Epidermal melanocyte (primary cell): ENCODE measurements at regions not wholly inside any gene's neighbourhood (a gene's known extent, or its start where the extent isn't known, plus 50 kb on each side); places are given as distances from the start of the nearest gene placed in this dataset.
"Not testable (repeated sequence)": the region's sequence is repeated elsewhere in the genome, so short reads cannot be mapped to it uniquely, and the experiment has no call there.

Source experiments
- DNase-seq: peaks from one replicate; pipeline ENCODE4 v3.0.0; 2011; ENCODE audit warnings: low spot score; ENCODE audit not compliant: insufficient read length

- no peak for DNase-seq
Measured at GRCh38 chr10:120188950-120189349, 268.1 kb upstream of the PLPP4 start.

GRCh38 chr10:120195984-120196712, 260.9 kb upstream of the PLPP4 start:
- no peak for DNase-seq

- no peak for DNase-seq
Measured at GRCh38 chr10:120204877-120205276, 252.2 kb upstream of the PLPP4 start.

- no peak for DNase-seq
Measured at GRCh38 chr10:120205368-120206018, 251.5 kb upstream of the PLPP4 start.

- no peak for DNase-seq
Measured at GRCh38 chr10:120208488-120208887, 248.5 kb upstream of the PLPP4 start.

GRCh38 chr10:120209124-120209762, 247.8 kb upstream of the PLPP4 start:
- DNase-seq, result no peak

GRCh38 chr10:120212275-120212674, 244.8 kb upstream of the PLPP4 start:
- DNase-seq, result no peak

- DNase-seq, result not testable (repeated sequence)
Measured at GRCh38 chr10:120213283-120213682, 243.7 kb upstream of the PLPP4 start.

- DNase-seq, result no peak
Measured at GRCh38 chr10:120217736-120218135, 239.3 kb upstream of the PLPP4 start.

- DNase-seq, result no peak
Measured at GRCh38 chr10:120221873-120222485, 235.0 kb upstream of the PLPP4 start.

- no peak for DNase-seq
Measured at GRCh38 chr10:120229641-120230040, 227.4 kb upstream of the PLPP4 start.

GRCh38 chr10:120239695-120240094, 217.3 kb upstream of the PLPP4 start:
- not testable (repeated sequence) for DNase-seq

GRCh38 chr10:120251821-120252442, 205.1 kb upstream of the PLPP4 start:
- no peak for DNase-seq

GRCh38 chr10:120253131-120253530, 203.9 kb upstream of the PLPP4 start:
- DNase-seq, result no peak

GRCh38 chr10:120260456-120260855, 196.6 kb upstream of the PLPP4 start:
- DNase-seq, result no peak

GRCh38 chr10:120262857-120263547, 194.0 kb upstream of the PLPP4 start:
- DNase-seq, result no peak

- no peak for DNase-seq
Measured at GRCh38 chr10:120266022-120266421, 191.0 kb upstream of the PLPP4 start.

- no peak for DNase-seq
Measured at GRCh38 chr10:120270906-120271305, 186.1 kb upstream of the PLPP4 start.

GRCh38 chr10:120271696-120272095, 185.3 kb upstream of the PLPP4 start:
- no peak for DNase-seq

- DNase-seq, result no peak
Measured at GRCh38 chr10:120272350-120272749, 184.7 kb upstream of the PLPP4 start.

- no peak for DNase-seq
Measured at GRCh38 chr10:120278069-120278468, 179.0 kb upstream of the PLPP4 start.
